Effector CD4-positive, alpha-beta T cell (primary cell): ENCODE measurements at regions not wholly inside any gene's neighbourhood (a gene's known extent, or its start where the extent isn't known, plus 50 kb on each side); places are given as distances from the start of the nearest gene placed in this dataset.

Experiments
- DNase-seq: peaks from one replicate; pipeline ENCODE4 v3.0.0-alpha.2; 2020

- DNase-seq, result no peak
Measured at GRCh38 chr2:43171789-43172188, 54.6 kb downstream of the ZFP36L2 start.

GRCh38 chr2:43170405-43171105 is 55.9 kb downstream of the ZFP36L2 start:
- no peak for DNase-seq

- DNase-seq, result peak; percentile 49
Measured at GRCh38 chr2:43169987-43170386, 56.4 kb downstream of the ZFP36L2 start.

GRCh38 chr2:43169099-43169945 is 57.1 kb downstream of the ZFP36L2 start:
- no peak for DNase-seq

- no peak for DNase-seq
Measured at GRCh38 chr2:43168016-43168369, 58.4 kb downstream of the ZFP36L2 start.

DNA sequence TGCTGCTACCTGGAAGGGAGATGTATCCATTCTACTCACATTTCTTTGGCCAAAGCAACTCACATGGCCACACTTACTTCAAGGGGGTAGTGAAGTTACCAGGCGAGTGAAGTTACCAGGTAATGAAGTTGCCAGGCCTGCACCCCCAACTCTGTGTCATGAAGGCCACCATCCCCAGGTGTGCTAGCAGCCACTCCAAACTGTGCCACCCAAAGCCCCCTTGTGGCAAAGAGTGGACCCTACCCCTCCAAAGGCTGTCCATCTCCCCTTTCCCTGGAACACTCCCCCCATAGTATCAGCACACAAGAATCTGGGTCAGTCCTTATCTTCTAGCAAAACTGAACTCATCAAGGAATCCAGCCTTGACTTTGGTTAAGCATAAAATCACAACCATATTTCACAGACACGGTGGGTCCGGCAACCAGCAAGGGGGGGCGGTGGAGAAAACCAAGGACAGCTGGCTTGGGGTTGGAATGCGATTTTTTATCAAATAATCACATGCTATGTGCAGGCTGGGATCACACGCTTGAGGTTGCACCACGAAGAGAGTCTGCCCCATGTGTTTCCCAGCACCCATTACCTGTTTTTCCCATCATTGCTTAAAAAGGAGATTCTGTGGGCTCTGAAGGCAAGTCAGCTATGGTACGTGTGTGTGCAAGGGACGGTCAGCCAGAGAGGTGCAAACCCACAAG is 60.9 kb downstream of the ZFP36L2 start:
- no peak for DNase-seq

DNA sequence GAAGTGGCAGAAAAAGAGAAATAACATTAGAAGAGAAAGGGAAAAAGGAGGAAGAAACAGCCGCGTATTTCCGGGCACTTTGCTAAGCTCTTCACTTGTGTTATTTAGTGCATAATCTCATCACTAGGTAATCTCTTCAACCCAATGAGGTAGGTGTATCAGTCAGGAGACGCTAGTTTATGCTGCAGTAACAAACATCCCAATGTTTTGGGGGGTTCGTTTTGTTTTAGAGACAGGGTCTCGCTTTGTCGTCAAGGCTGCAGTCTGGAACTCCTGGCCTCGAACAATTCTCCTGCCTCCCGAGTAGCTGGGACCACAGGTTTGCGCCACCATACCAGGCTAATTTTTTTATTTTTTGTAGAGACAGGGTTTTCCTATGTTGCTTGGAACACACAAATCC is 61.7 kb downstream of the ZFP36L2 start:
- no peak for DNase-seq

GRCh38 chr2:43163584-43164270 is 62.7 kb downstream of the ZFP36L2 start:
- no peak for DNase-seq

- DNase-seq, result no peak
Measured at GRCh38 chr2:43162511-43162776, 64.0 kb downstream of the ZFP36L2 start.

- no peak for DNase-seq
Measured at GRCh38 chr2:43161650-43162510, 64.5 kb downstream of the ZFP36L2 start.

DNA sequence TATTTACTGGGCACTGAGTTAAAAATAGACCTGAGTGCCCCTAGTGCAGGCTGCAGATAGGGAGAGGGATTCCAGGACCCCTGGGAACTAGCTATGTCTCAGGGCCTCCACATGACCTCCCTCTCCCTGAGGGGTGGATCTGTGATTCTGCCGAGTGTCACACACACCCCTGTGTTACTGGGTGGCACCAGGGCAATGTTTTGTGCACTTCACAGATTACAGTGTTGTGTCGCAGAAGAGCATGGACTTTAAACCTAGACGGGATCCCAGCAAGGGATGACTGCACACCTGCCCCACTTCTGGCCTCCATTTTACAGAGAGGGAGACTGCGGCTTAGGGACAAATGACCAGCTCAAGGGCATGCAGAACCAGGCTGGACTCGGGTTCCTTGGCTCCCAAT is 65.6 kb downstream of the ZFP36L2 start:
- no peak for DNase-seq

DNA sequence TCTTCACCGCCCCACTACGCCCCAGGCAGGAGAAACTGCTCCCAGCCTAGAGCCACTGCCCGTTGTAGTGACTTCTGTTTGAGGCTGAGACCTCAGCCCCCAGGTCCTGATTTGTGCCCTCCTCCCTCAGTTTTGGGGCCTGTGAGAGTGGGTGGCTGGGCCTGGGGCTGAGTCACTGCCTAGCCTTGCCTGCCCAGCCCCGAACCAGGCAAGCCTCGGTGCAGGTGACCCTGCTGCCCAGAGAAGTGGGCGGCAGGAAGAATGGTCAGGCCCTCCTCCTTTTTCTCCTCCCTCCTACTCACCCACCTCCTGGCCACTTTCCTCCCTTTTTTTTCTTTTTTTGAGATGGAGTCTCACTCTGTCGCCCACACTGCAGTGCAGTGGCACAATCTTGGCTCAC is 66.6 kb downstream of the ZFP36L2 start:
- no peak for DNase-seq

- DNase-seq, result no peak
Measured at GRCh38 chr2:43158259-43158880, 68.0 kb downstream of the ZFP36L2 start.

GRCh38 chr2:43157506-43158246 is 68.7 kb downstream of the ZFP36L2 start:
- DNase-seq, result no peak

GRCh38 chr2:43155851-43156411 is 70.5 kb downstream of the ZFP36L2 start:
- no peak for DNase-seq

DNA sequence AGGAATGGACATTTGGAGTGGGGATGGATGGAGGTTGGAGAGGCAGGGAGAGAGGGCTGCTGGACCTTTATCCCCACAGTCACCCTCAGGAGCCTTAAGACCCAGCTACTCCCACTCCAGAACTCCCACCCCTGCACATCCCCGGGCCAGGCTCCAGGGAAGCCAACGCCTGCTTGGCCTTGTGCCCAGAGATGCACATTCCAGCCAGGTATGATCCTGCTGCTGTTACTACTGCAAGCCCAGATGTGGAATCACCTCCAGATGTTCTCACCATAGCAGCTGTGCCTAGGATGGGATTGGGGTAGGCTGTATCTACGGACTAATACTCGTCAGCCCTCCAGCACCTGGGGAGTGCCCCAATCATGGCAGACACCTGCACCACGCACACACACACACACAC is 71.7 kb downstream of the ZFP36L2 start:
- DNase-seq, result no peak

- DNase-seq, result no peak
Measured at GRCh38 chr2:43152741-43153647, 73.4 kb downstream of the ZFP36L2 start.

GRCh38 chr2:43152186-43152585 is 74.2 kb downstream of the ZFP36L2 start:
- DNase-seq, result no peak

DNA sequence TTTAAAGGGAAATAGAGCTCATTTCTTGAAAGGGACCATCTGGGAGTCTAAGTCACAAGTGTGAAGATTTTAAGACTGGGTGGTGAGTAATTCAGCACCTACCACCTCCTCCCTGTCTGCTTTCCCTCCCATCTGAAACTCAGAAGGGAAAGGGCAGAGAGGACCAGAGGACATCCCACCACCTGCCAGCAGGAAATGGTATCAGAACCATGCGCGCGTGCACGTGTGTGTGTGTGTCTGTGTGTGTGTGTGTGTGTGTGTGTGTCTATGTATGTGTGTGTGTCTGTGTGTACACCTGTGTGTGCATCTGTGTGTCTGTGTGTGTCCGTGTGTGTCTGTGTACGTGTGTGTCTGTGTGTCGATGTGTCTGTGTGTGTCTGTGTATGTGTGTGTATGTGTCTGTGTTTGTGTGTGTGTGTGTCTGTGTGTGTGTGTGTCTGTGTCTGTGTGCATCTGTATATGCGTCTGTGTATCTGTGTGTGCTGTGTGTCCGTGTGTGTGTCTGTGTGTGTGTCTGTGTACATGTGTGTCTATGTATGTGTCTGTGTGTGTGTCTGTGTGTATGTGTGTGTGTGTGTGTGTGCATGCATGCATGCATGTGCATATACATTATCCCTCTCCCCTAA is 76.8 kb downstream of the ZFP36L2 start:
- DNase-seq, result no peak
